SKM-1 treated with dmso at 0.1 percent for 144 hours (cell line): ENCODE measurements at regions not wholly inside any gene's neighbourhood (a gene's known extent, or its start where the extent isn't known, plus 50 kb on each side); places are given as distances from the start of the nearest gene placed in this dataset.

Experiments used
- DNase-seq: peaks from one replicate; lab custom pipeline; 2025; ENCODE audit not compliant: unreplicated experiment; lab: John Stamatoyannopoulos, UW

DNA sequence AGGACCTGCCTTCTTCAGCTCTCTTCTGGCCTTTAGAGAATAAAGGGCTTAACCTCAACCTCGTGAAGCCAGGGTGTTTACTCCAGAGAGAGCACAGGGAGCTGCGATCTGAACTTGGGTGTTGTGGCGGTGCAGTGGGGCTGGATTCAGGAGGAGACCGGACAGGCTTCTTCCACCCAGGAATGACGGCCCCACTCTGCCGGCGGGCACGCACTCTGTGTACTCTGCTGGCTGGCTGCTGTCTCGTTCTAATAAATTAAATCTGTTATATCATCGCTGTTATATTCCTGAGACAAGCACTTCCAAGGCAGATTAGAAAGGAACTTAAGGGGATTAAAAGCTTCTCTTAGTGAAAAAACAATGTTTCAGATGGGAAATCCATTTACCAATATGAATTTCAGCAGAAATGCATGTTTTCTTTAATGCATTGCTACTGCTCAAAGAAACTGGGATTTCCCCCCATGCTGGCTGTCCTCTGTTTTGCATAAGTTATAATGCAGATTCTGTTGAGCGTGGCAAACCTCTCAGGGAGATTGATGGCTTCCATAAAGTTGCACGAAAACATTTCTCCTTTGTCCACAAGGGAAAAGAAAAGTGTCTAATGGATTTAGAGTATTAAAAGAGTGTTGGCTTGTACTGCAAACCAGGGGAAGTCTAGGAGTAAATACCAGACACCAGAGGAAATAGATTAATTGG lies 168.6 kb upstream of the IRX3 start:
- DNase-seq: no peak

- DNase-seq: no peak
These were observed 168.0 kb upstream of the IRX3 start for GRCh38 chr16:54454616-54455015.

DNA sequence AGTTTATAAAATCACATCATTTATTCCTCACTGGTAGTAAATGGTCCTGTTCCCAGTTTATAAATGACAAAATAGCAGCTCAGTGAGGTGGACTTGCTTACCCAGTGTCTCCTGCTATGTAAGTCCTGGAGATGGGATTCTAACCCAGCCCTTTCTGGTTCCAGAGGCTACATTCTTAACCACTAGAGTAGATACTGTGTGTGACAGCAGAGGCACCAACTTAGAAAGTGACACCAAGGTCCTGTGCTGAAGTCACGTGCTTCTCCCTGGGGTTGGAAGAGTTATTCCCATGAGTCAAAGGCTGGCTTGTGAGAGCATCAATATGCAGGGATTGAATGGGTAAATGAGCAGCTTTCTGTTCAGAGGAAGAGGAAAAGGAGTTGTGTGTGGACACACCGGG lies 167.3 kb upstream of the IRX3 start:
- no peak for DNase-seq

GRCh38 chr16:54447576-54448440 lies 161.2 kb upstream of the IRX3 start:
- no peak for DNase-seq

- DNase-seq: no peak
These were observed 160.1 kb upstream of the IRX3 start for GRCh38 chr16:54446639-54447038.

DNA sequence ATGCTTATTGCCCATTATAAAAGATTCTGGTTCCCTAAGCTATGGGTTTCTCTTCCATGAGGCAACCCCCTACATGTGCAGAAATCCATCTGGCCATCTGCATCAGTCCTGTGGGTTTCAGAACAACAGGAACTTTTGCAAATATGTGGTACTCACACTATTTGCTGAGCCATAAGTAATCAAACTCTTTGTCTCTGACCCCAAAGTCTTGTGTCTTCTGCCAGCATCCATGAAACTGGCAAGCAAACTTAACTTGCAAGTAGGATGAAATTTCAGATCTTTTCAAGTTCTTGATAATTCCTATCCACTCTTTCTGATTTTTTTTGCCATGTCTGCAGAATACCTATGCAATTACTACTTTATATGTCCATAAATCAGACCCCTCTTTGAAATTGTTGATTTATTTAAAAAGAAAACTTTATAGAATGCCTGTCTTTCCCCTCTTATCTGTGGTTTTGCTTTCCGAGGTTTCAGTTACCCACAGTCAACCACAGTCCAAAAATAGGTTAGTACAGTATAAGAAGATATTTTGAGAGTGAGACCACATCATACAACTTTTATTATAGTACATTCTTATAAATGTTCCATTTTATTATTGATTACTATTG lies 158.4 kb upstream of the IRX3 start:
- no peak for DNase-seq

- DNase-seq: no peak
These were observed 157.3 kb upstream of the IRX3 start for GRCh38 chr16:54443839-54444238.

DNA sequence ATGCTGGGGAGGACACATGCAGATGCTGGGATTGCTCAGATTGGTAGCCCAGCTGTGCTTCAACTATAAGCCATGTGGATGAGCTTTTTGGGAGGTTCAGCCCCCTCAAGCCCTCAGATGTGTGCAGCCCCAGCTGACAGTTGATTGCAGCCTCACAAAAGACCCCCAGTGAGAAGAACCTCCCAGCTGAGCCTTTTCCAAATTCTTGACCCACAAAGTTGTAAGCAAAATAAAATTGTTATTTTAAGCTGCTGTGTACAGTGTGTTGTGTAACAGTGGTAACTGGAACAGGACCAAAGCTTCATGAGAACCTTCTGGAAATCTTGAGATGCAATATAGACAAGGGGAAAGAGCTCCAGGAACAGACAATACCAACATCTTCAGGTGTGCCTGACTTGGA lies 156.8 kb upstream of the IRX3 start:
- DNase-seq: no peak

DNA sequence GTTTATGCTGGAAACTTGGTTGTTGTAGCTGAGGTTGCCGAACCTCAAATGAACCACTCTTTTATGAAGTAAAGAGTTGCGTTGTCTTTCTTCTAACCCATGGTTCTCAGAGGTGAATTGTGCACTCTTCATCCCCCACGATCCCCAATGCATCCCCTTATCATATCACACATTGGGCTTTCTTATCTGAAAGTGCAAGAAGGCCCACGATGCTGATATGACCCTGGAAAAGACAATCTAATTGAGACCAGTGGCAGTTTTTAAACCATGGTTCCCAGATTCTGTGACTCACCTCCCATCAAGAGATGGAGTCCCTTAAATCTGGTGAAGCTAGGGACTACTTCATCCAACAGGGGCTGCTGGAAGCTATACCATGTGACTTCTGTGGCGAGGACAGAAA lies 156.3 kb upstream of the IRX3 start:
- no peak for DNase-seq

DNA sequence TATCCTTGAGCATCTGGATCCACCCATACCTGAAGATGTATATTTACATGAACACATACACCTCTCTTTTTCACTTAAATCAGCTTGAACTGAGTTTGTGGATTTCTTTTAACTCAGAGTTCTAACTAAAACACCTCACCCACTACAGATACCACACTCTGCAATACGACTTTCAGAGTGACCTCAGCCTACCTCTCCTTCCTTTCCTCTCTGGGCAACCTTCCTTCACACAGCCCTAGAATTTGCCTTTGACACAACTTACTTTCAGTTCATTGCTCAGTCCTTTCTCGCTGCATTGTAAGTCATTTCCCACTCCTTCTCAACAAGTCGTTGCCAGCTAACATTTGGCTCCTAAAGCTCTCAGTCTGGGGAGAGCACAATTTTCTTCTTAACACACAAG lies 151.9 kb upstream of the IRX3 start:
- DNase-seq: no peak

GRCh38 chr16:54437921-54438320 lies 151.3 kb upstream of the IRX3 start:
- DNase-seq: no peak

- no peak for DNase-seq
These were observed 150.8 kb upstream of the IRX3 start for GRCh38 chr16:54437401-54437800.

- DNase-seq: no peak
These were observed 149.8 kb upstream of the IRX3 start for GRCh38 chr16:54436346-54436745.

DNA sequence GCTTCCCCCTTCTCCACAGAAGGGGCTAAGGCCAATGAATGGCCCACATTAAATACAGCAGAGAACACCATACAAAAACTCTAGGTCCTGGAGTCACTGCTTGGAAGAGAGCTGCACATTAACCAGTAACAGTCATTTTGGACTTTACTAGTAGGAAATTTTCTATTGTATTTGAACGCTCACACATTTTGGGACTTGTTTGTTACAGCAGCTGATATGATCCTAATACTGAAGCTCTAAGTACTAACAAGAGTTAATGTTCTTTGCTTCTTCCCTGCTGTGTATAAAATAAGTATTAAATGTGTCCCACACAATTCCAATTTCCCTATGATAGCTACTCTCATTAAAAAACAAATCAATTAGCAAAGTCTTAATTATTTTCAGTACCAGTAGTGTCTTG lies 148.3 kb upstream of the IRX3 start:
- DNase-seq: no peak

DNA sequence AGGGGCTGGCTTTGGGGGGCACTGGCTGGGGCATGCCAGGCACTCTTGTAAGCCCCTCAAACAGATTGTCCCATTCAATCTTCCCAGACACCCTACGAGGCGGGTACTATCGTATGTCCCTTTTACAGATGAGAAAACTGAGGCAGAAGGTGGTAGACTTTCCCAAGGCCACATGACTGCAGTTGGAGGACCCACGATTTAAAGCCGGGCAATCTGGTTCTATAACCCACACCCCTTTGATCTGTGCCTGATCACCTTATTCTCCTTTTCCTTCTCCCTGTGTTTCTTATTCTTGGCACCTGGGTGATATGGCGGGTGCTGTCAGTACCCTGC lies 146.3 kb upstream of the IRX3 start:
- DNase-seq: no peak

GRCh38 chr16:54431997-54432896 lies 145.7 kb upstream of the IRX3 start:
- no peak for DNase-seq

DNA sequence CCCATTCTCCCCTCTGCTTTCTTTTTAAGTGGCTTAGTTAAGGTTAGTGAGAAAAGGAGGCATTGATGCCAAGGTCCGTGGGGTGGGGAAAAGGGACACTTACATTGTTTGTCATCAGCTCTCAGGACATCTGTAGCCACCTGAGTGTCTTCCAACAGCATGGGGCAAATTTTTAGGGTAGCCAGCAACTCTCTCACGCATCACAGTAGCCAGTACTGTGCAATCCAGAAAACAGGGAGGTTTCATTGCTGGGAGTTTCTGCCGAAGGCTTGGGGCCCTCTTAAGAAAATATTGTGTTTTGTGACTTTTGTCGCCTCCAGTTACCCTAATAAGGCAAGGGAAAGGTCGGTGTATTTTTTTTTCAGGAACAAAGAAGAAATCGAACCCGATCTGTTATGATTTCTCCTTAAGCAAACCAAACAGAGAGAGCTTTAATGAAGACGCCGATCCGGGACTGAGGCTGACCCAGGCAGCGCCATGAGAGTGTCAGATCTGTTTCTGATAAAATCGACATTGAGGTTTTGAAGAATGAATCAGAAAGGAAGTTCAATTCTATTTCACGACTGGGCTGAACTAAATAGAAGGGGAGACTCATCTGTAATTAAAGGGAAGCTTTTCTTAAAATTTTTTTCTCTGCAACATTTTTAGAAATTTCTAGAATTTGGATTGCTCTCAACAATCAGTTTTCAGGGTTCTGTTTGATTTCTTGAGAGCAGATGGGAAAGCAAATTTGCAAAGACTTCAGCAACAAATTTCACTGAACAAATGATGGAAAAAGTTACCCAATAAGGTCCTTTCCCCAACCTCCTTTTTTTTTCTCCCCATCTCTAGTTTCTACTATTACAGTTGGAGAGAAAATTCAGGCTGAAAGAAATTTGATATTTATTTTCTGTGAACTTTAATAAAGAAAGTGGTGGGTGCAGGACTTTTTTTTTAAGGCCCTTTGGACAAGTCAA lies 144.7 kb upstream of the IRX3 start:
- DNase-seq: no peak

DNA sequence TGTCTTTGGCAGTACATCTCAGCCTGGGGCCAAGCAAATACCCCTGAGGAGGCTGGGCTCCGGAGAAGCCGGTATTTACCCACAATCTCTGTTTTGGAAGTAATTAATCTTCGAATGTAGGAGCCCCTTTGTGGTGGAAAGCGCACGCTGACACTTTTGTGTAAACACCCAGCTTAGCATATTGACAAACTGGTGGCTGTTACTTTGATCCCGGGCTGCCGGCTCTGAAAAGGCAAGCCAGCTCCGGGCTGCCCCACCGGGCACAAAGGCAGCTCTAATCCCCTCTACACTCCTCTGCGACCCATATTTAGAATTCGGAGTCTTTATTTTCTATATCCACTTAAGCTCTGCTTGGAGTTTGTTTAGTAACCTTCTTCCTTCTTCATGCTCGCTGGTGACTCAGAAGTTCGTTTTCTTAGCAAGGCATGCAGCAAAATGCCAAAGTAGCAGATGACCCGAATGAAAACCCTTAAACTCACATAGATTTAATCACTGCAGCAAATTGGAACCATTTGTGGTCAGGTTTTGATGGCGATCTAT lies 144.0 kb upstream of the IRX3 start:
- DNase-seq: no peak

DNA sequence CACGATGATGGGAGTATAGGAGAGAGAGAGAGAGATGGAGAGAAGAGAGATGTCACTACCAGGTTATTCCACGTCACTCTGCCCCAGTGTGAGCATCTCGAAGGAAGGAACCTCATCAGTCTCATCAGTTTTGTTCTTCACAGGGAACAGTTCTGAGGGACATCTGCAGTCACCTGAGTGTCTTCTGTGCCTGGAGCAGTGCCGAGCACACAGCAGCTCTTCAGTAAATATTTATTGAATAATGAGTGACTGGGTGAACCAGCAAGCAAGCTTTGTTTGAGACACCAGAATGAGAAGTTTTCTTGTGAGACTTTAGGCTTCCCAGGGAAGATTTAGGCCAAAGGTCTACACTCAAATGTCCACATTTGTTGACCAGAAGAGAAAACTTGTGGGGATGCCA lies 142.4 kb upstream of the IRX3 start:
- DNase-seq: no peak

- no peak for DNase-seq
These were observed 139.9 kb upstream of the IRX3 start for GRCh38 chr16:54426553-54426849.
